Esophagus muscularis mucosa (tissue), 3 donors: ENCODE measurements at regions not wholly inside any gene's neighbourhood (a gene's known extent, or its start where the extent isn't known, plus 50 kb on each side); places are given as distances from the start of the nearest gene placed in this dataset.

ENCODE experiments used
- POLR2A ChIP-seq: fragments of 450-650 bp; IDR thresholded peaks from one replicate; pipeline ENCODE4 v1.6.1; 2017; ENCODE audit warnings: antibody characterized with exemption, moderate library complexity, mild to moderate bottlenecking, low read depth
- POLR2AphosphoS5 ChIP-seq, 2 donors: sonication (generic); formaldehyde crosslinking; IDR thresholded peaks; one replicate each; pipeline ENCODE4 v1.6.1; 2017; ENCODE audit warnings: antibody characterized with exemption in 2 of 2
- TF ChIP-seq, protein P1 (sequence below), 3 experiments: fragments of 200-600 bp in 2 of 3; fragments of 450-650 bp in 1 of 3; sonication (generic) in 2 of 3; IDR thresholded peaks; one replicate each; pipeline ENCODE4 v1.5.1; 2017 to 2019; ENCODE audit warnings: antibody characterized with exemption in 3 of 3, mild to moderate bottlenecking in 2 of 3, moderate library complexity in 1 of 3

- TF ChIP-seq POLR2A (no peak), POLR2AphosphoS5 (IDR thresholded peaks at IDR 0.05) (no peak)
- TF ChIP-seq, protein P1, sequence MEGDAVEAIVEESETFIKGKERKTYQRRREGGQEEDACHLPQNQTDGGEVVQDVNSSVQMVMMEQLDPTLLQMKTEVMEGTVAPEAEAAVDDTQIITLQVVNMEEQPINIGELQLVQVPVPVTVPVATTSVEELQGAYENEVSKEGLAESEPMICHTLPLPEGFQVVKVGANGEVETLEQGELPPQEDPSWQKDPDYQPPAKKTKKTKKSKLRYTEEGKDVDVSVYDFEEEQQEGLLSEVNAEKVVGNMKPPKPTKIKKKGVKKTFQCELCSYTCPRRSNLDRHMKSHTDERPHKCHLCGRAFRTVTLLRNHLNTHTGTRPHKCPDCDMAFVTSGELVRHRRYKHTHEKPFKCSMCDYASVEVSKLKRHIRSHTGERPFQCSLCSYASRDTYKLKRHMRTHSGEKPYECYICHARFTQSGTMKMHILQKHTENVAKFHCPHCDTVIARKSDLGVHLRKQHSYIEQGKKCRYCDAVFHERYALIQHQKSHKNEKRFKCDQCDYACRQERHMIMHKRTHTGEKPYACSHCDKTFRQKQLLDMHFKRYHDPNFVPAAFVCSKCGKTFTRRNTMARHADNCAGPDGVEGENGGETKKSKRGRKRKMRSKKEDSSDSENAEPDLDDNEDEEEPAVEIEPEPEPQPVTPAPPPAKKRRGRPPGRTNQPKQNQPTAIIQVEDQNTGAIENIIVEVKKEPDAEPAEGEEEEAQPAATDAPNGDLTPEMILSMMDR (IDR thresholded peaks at IDR 0.05) = no peak
Observed at GRCh38 chr6:116996842-116997241, 119.8 kb downstream of the RFX6 start.
